IPS-15b (cell line): ENCODE measurements at regions not wholly inside any gene's neighbourhood (a gene's known extent, or its start where the extent isn't known, plus 50 kb on each side); places are given as distances from the start of the nearest gene placed in this dataset.

Experiments
- H3K27me3 ChIP-seq: one replicate; pipeline ENCODE4 v1.6.1; 2013; ENCODE audit warnings: low read length; ENCODE audit not compliant: control insufficient read depth, insufficient read depth
- H3K36me3 ChIP-seq: one replicate; pipeline ENCODE4 v1.6.1; 2013; ENCODE audit warnings: low read length; ENCODE audit not compliant: control insufficient read depth, insufficient read depth
- H3K4me1 ChIP-seq: one replicate; pipeline ENCODE4 v1.6.1; 2013; ENCODE audit warnings: mild to moderate bottlenecking, low read length; ENCODE audit not compliant: control insufficient read depth, insufficient read depth
- H3K4me3 ChIP-seq: one replicate; pipeline ENCODE4 v1.5.1; 2013; ENCODE audit warnings: low read depth, low read length
- H3K9ac ChIP-seq: one replicate; pipeline ENCODE4 v1.6.1; 2013; ENCODE audit warnings: low read depth, mild to moderate bottlenecking, low read length
- H3K9me3 ChIP-seq: one replicate; pipeline ENCODE4 v1.6.1; 2013; ENCODE audit warnings: mild to moderate bottlenecking, low read length; ENCODE audit not compliant: control insufficient read depth, insufficient read depth

- no peak overlapping the region for H3K4me3 ChIP-seq
- no peaks in the 10 kb centered on the region for H3K4me1 ChIP-seq
- H3K36me3 ChIP-seq, result no peaks in the 10 kb centered on the region
- H3K9ac ChIP-seq, result no peak overlapping the region
- H3K27me3 ChIP-seq, result no peaks in the 10 kb centered on the region
- H3K9me3 ChIP-seq, result no peaks in the 10 kb centered on the region
Measured at GRCh38 chr4:1542516-1543320, 136.5 kb upstream of the NKX1-1 start.

- H3K9me3 ChIP-seq, result no peaks in the 10 kb centered on the region
- no peaks in the 10 kb centered on the region for H3K27me3 ChIP-seq
- no peak overlapping the region for H3K4me3 ChIP-seq
- no peaks in the 10 kb centered on the region for H3K4me1 ChIP-seq
- H3K36me3 ChIP-seq, result no peaks in the 10 kb centered on the region
- no peak overlapping the region for H3K9ac ChIP-seq
Measured at GRCh38 chr4:1542226-1542490, 135.9 kb upstream of the NKX1-1 start.

- Histone ChIP-seq H3K4me3 (no peak overlapping the region), H3K27me3 (no peaks in the 10 kb centered on the region), H3K9me3 (no peaks in the 10 kb centered on the region), H3K36me3 (no peaks in the 10 kb centered on the region), H3K9ac (no peak overlapping the region), H3K4me1 (no peaks in the 10 kb centered on the region)
Measured at GRCh38 chr4:1541449-1542225, 135.4 kb upstream of the NKX1-1 start.

GRCh38 chr4:1540601-1541375 lies 134.5 kb upstream of the NKX1-1 start:
- Histone ChIP-seq H3K36me3 (no peaks in the 10 kb centered on the region), H3K4me1 (no peaks in the 10 kb centered on the region), H3K9ac (no peak overlapping the region), H3K27me3 (no peaks in the 10 kb centered on the region), H3K4me3 (no peak overlapping the region), H3K9me3 (no peaks in the 10 kb centered on the region)

- no peaks in the 10 kb centered on the region for H3K9me3 ChIP-seq
- H3K9ac ChIP-seq, result no peak overlapping the region
- H3K27me3 ChIP-seq, result no peaks in the 10 kb centered on the region
- no peaks in the 10 kb centered on the region for H3K4me1 ChIP-seq
- no peak overlapping the region for H3K4me3 ChIP-seq
- H3K36me3 ChIP-seq, result no peaks in the 10 kb centered on the region
Measured at GRCh38 chr4:1539859-1540600, 133.8 kb upstream of the NKX1-1 start.

- H3K27me3 ChIP-seq, result no peaks in the 10 kb centered on the region
- H3K4me1 ChIP-seq, result no peaks in the 10 kb centered on the region
- no peak overlapping the region for H3K9ac ChIP-seq
- no peaks in the 10 kb centered on the region for H3K36me3 ChIP-seq
- H3K4me3 ChIP-seq, result no peak overlapping the region
- no peaks in the 10 kb centered on the region for H3K9me3 ChIP-seq
Measured at GRCh38 chr4:1538941-1539772, 132.9 kb upstream of the NKX1-1 start.

GRCh38 chr4:1538096-1538410 lies 131.8 kb upstream of the NKX1-1 start:
- Histone ChIP-seq H3K27me3 (no peaks in the 10 kb centered on the region), H3K36me3 (no peaks in the 10 kb centered on the region), H3K9ac (no peak overlapping the region), H3K4me3 (no peak overlapping the region), H3K4me1 (no peaks in the 10 kb centered on the region), H3K9me3 (no peaks in the 10 kb centered on the region)

- Histone ChIP-seq H3K27me3 (no peaks in the 10 kb centered on the region), H3K4me3 (no peak overlapping the region), H3K9ac (no peak overlapping the region), H3K4me1 (no peaks in the 10 kb centered on the region), H3K9me3 (no peaks in the 10 kb centered on the region), H3K36me3 (no peaks in the 10 kb centered on the region)
Measured at GRCh38 chr4:1537410-1538095, 131.3 kb upstream of the NKX1-1 start.

- Histone ChIP-seq H3K9me3 (no peaks in the 10 kb centered on the region), H3K27me3 (no peaks in the 10 kb centered on the region), H3K4me3 (no peak overlapping the region), H3K36me3 (no peaks in the 10 kb centered on the region), H3K9ac (no peak overlapping the region), H3K4me1 (no peaks in the 10 kb centered on the region)
Measured at GRCh38 chr4:1536579-1537409, 130.6 kb upstream of the NKX1-1 start.

GRCh38 chr4:1535926-1536578 lies 129.8 kb upstream of the NKX1-1 start:
- H3K4me1 ChIP-seq, result no peaks in the 10 kb centered on the region
- no peaks in the 10 kb centered on the region for H3K36me3 ChIP-seq
- H3K27me3 ChIP-seq, result no peaks in the 10 kb centered on the region
- no peaks in the 10 kb centered on the region for H3K9me3 ChIP-seq
- H3K9ac ChIP-seq, result no peak overlapping the region
- H3K4me3 ChIP-seq, result no peak overlapping the region
